ENCODE measurements at regions not wholly inside any gene's neighbourhood (a gene's known extent, or its start where the extent isn't known, plus 50 kb on each side); places are given as distances from the start of the nearest gene placed in this dataset.

- DNase-seq (ENCODE audit: low spot score) (no peak), ATAC-seq (peak; percentile 80)
- ChIA-PET POLR2A (no interaction called here), CTCF (interaction anchor here (1.2 kb wide), 1 partner anchor 1695 kb away, joined by 5 read pairs; no protein-coding TSS in a partner anchor)
- no peak overlapping the region for H3K4me3 Mint-ChIP-seq
- H3K36me3 Mint-ChIP-seq, result peaks cover 11% of the 10 kb centered on the region
- H3K27ac Mint-ChIP-seq, result no peak overlapping the region
- no peak for TF ChIP-seq ARID4B (CRISPR knock-in tag; IDR thresholded peaks at IDR 0.05; ENCODE audit: borderline replicate concordance)
- no peak for TF ChIP-seq ERG (CRISPR knock-in tag; IDR thresholded peaks at IDR 0.05)
- no peak for TF ChIP-seq ZNF219 (CRISPR knock-in tag; IDR thresholded peaks at IDR 0.05; ENCODE audit: borderline replicate concordance)
- no peak for TF ChIP-seq ZNF416 (CRISPR knock-in tag; IDR thresholded peaks at IDR 0.05)
- no peaks in the 10 kb centered on the region for H3K27me3 Mint-ChIP-seq (ENCODE audit: low read depth)
- H3K4me1 Mint-ChIP-seq, result peaks cover 6% of the 10 kb centered on the region; the same call in 1 of the 2 replicates
- H3K9me3 Mint-ChIP-seq, result peaks cover 30% of the 10 kb centered on the region
Measured at GRCh38 chr13:88000239-88000638, 329.1 kb downstream of the SLITRK5 start.

DNA sequence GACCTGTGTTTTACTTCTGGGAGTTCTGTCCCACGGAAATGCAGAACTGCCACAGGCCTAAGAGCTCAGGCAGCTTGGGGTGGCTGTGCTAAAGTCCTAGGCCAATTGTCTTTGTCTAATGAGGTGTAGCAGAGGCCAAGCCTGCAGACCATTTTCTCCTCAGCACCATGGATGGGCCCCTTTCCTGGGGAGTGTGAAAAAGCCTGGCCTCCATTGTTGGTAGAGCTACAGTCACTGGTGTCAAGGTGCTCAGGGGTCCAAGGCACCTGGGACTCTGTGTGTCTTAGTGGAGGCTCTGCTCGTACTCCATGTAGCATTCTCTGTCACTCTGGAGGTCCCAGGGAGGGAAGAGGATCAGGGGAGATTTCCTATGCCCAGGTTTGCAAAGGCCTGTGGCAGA is 329.6 kb downstream of the SLITRK5 start:
- POLR2A ChIA-PET, result no interaction called here
- H3K27me3 Mint-ChIP-seq (ENCODE audit: low read depth), result no peaks in the 10 kb centered on the region
- TF ChIP-seq CREM (CRISPR knock-in tag; IDR thresholded peaks at IDR 0.05), result no peak
- no peak for TF ChIP-seq GABPB1 (CRISPR knock-in tag; IDR thresholded peaks at IDR 0.05)
- no peak for TF ChIP-seq NFATC4 (CRISPR knock-in tag; IDR thresholded peaks at IDR 0.05)
- peaks cover 35% of the 10 kb centered on the region for H3K9me3 Mint-ChIP-seq
- H3K4me3 Mint-ChIP-seq, result no peak overlapping the region
- H3K27ac Mint-ChIP-seq, result no peak overlapping the region
- DNase-seq (ENCODE audit: low spot score) (no peak), ATAC-seq (no peak)
- H3K4me1 Mint-ChIP-seq, result peaks cover 6% of the 10 kb centered on the region; the same call in 1 of the 2 replicates
- peaks cover 11% of the 10 kb centered on the region for H3K36me3 Mint-ChIP-seq
- CTCF ChIA-PET, result no interaction called here

- no peak for ATAC-seq
- peaks cover 6% of the 10 kb centered on the region; the same call in 1 of the 2 replicates for H3K4me1 Mint-ChIP-seq
- TF ChIP-seq HMGXB4 (CRISPR knock-in tag; IDR thresholded peaks at IDR 0.05) (no peak), EMX1 (CRISPR knock-in tag; IDR thresholded peaks at IDR 0.05) (no peak), JAZF1 (CRISPR knock-in tag; IDR thresholded peaks at IDR 0.05) (no peak), KAT7 (CRISPR knock-in tag; IDR thresholded peaks at IDR 0.05; ENCODE audit: borderline replicate concordance) (no peak), ZNF263 (CRISPR knock-in tag; IDR thresholded peaks at IDR 0.05; ENCODE audit: low read depth) (no peak), CREB1 (CRISPR knock-in tag; IDR thresholded peaks at IDR 0.05) (no peak), STAT6 (CRISPR knock-in tag; conservative IDR thresholded peaks at IDR 0.05; ENCODE audit: low read depth) (no peak), ERG (CRISPR knock-in tag; IDR thresholded peaks at IDR 0.05) (no peak), MXD4 (CRISPR knock-in tag; IDR thresholded peaks at IDR 0.05; ENCODE audit: borderline replicate concordance) (no peak)
- TF ChIP-seq, protein P1, sequence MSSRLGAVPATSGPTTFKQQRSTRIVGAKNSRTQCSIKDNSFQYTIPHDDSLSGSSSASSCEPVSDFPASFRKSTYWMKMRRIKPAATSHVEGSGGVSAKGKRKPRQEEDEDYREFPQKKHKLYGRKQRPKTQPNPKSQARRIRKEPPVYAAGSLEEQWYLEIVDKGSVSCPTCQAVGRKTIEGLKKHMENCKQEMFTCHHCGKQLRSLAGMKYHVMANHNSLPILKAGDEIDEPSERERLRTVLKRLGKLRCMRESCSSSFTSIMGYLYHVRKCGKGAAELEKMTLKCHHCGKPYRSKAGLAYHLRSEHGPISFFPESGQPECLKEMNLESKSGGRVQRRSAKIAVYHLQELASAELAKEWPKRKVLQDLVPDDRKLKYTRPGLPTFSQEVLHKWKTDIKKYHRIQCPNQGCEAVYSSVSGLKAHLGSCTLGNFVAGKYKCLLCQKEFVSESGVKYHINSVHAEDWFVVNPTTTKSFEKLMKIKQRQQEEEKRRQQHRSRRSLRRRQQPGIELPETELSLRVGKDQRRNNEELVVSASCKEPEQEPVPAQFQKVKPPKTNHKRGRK (CRISPR knock-in tag; IDR thresholded peaks at IDR 0.05; ENCODE audit: borderline replicate concordance), result no peak
- TF ChIP-seq, protein P2, sequence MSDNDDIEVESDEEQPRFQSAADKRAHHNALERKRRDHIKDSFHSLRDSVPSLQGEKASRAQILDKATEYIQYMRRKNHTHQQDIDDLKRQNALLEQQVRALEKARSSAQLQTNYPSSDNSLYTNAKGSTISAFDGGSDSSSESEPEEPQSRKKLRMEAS (CRISPR knock-in tag; IDR thresholded peaks at IDR 0.05), result no peak
Measured at GRCh38 chr13:88005188-88005587, 334.0 kb downstream of the SLITRK5 start.

More at GRCh38 chr13:88005188-88005587, 334.0 kb downstream of the SLITRK5 start:
- Mint-ChIP-seq H3K9me3 (peaks cover 8% of the 10 kb centered on the region), H3K27ac (no peak overlapping the region), H3K27me3 (ENCODE audit: low read depth) (no peaks in the 10 kb centered on the region), H3K36me3 (no peaks in the 10 kb centered on the region), H3K4me3 (no peak overlapping the region)
- POLR2A ChIA-PET, result no interaction called here
- CTCF ChIA-PET, result no interaction called here
- DNase-seq (ENCODE audit: low spot score), result no peak
